ENCODE measurements at regions not wholly inside any gene's neighbourhood (a gene's known extent, or its start where the extent isn't known, plus 50 kb on each side); places are given as distances from the start of the nearest gene placed in this dataset.

DNA sequence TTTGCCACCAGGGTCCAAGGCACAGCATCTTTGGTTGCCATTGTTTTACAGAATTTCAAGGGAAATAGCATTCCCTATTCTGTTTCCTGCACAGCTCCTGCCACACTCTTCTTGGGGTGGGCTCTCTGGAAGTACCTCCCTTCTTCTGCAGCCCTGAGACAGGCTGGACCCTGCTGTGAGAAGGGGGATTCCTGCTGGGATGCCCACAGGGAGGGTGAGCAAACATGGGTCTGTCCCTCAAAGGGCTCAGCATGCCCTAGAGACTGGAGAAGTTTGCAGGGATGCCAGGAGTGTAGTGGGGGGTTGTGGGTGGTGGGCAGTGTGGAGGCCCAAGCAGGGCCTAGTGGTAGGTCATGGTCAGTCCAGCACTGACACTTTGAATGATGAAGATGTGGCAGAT, 222.2 kb upstream of the GPR26 start:
- Histone ChIP-seq H3K27ac (no peak overlapping the region), H3K4me1 (no peaks in the 10 kb centered on the region), H3K9me3 (no peaks in the 10 kb centered on the region), H3K27me3 (no peaks in the 10 kb centered on the region), H3K4me3 (no peak overlapping the region), H3K36me3 (no peaks in the 10 kb centered on the region)
- no peak for DNase-seq (ENCODE audit: extremely low spot score in 2 of 2)
- no peak for TF ChIP-seq CTCF (IDR thresholded peaks at IDR 0.05)
- no peak for TF ChIP-seq POLR2AphosphoS5 (IDR thresholded peaks at IDR 0.05; ENCODE audit: insufficient read depth in 1 of 2, low read depth in 1 of 2)
- no peak for TF ChIP-seq POLR2A (IDR thresholded peaks at IDR 0.05)
- intact Hi-C loops (cut with DNase I): no loop called here

- no peak for DNase-seq (ENCODE audit: extremely low spot score in 2 of 2)
- no peak overlapping the region for H3K4me3 ChIP-seq
- no peaks in the 10 kb centered on the region for H3K36me3 ChIP-seq
- H3K4me1 ChIP-seq: no peaks in the 10 kb centered on the region
- no peaks in the 10 kb centered on the region for H3K27me3 ChIP-seq
- H3K27ac ChIP-seq: no peak overlapping the region
- TF ChIP-seq POLR2AphosphoS5 (IDR thresholded peaks at IDR 0.05; ENCODE audit: insufficient read depth in 1 of 2, low read depth in 1 of 2): no peak
- no peak for TF ChIP-seq CTCF (IDR thresholded peaks at IDR 0.05)
- intact Hi-C loops (cut with DNase I): no loop called here
- H3K9me3 ChIP-seq: no peaks in the 10 kb centered on the region
These were observed 220.8 kb upstream of the GPR26 start for GRCh38 chr10:123445261-123445775.

- H3K4me3 ChIP-seq: no peak overlapping the region
- no peak for TF ChIP-seq POLR2AphosphoS5 (IDR thresholded peaks at IDR 0.05; ENCODE audit: insufficient read depth in 1 of 2, low read depth in 1 of 2)
- no peak for TF ChIP-seq CTCF (IDR thresholded peaks at IDR 0.05)
- TF ChIP-seq POLR2A (IDR thresholded peaks at IDR 0.05): no peak
- H3K27me3 ChIP-seq: no peaks in the 10 kb centered on the region
- H3K27ac ChIP-seq: no peak overlapping the region
- intact Hi-C loops (cut with DNase I): no loop called here
- no peaks in the 10 kb centered on the region for H3K36me3 ChIP-seq
- no peaks in the 10 kb centered on the region for H3K9me3 ChIP-seq
- H3K4me1 ChIP-seq: no peaks in the 10 kb centered on the region
- no peak for DNase-seq (ENCODE audit: extremely low spot score in 2 of 2)
These were observed 219.6 kb upstream of the GPR26 start for GRCh38 chr10:123446449-123447156.

- Histone ChIP-seq H3K27ac (no peak overlapping the region), H3K9me3 (no peaks in the 10 kb centered on the region), H3K4me1 (no peaks in the 10 kb centered on the region), H3K36me3 (no peaks in the 10 kb centered on the region), H3K4me3 (no peak overlapping the region), H3K27me3 (no peaks in the 10 kb centered on the region)
- peak in 1 of 2 donors; percentile 85 for DNase-seq (ENCODE audit: extremely low spot score in 2 of 2)
- no peak for TF ChIP-seq POLR2AphosphoS5 (IDR thresholded peaks at IDR 0.05; ENCODE audit: insufficient read depth in 1 of 2, low read depth in 1 of 2)
- no peak for TF ChIP-seq POLR2A (IDR thresholded peaks at IDR 0.05)
- TF ChIP-seq CTCF (IDR thresholded peaks at IDR 0.05): no peak
- intact Hi-C loops (cut with DNase I): no loop called here
These were observed 216.8 kb upstream of the GPR26 start for GRCh38 chr10:123449234-123449962.

All from vagina (tissue), 2 donors.